ENCODE measurements at regions not wholly inside any gene's neighbourhood (a gene's known extent, or its start where the extent isn't known, plus 50 kb on each side); places are given as distances from the start of the nearest gene placed in this dataset.
"Not testable (repeated sequence)": the region's sequence is repeated elsewhere in the genome, so short reads cannot be mapped to it uniquely, and the experiment has no call there.

GRCh38 chr6:86016077-86016476 is 373.4 kb upstream of the SYNCRIP start:
- Histone ChIP-seq H3K4me1 (ENCODE audit: control insufficient read depth in 1 of 2, low read depth in 2 of 2) (no peaks in the 10 kb centered on the region), H3K9me3 (no peaks in the 10 kb centered on the region), H3K27ac (no peak overlapping the region), H3K27me3 (replicated peaks; ENCODE audit: insufficient read depth) (no peaks in the 10 kb centered on the region), H3K4me3 (no peak overlapping the region), H3K36me3 (no peaks in the 10 kb centered on the region)
- ATAC-seq (ENCODE audit: insufficient number of reproducible peaks, low FRiP score, low read depth) (no peak), DNase-seq (ENCODE audit: low spot score) (no peak)
- no peak for TF ChIP-seq CTCF (IDR thresholded peaks at IDR 0.05)

GRCh38 chr6:86012991-86013390 is 370.3 kb upstream of the SYNCRIP start:
- not testable (repeated sequence) for ATAC-seq (ENCODE audit: insufficient number of reproducible peaks, low FRiP score, low read depth); H3K9me3 ChIP-seq; H3K4me3 ChIP-seq; H3K4me1 ChIP-seq (ENCODE audit: control insufficient read depth in 1 of 2, low read depth in 2 of 2); H3K36me3 ChIP-seq; DNase-seq (ENCODE audit: low spot score); H3K27ac ChIP-seq; H3K27me3 ChIP-seq (replicated peaks; ENCODE audit: insufficient read depth)

- no peaks in the 10 kb centered on the region for H3K4me1 ChIP-seq (ENCODE audit: control insufficient read depth in 1 of 2, low read depth in 2 of 2)
- no peak overlapping the region for H3K27ac ChIP-seq
- ATAC-seq (ENCODE audit: insufficient number of reproducible peaks, low FRiP score, low read depth) (no peak), DNase-seq (ENCODE audit: low spot score) (no peak)
- TF ChIP-seq CTCF (IDR thresholded peaks at IDR 0.05) = no peak
- H3K4me3 ChIP-seq = no peak overlapping the region
- H3K27me3 ChIP-seq (replicated peaks; ENCODE audit: insufficient read depth) = no peaks in the 10 kb centered on the region
- no peaks in the 10 kb centered on the region for H3K9me3 ChIP-seq
- no peaks in the 10 kb centered on the region for H3K36me3 ChIP-seq
These were observed 368.5 kb upstream of the SYNCRIP start for GRCh38 chr6:86010915-86011786.

GRCh38 chr6:85997206-85997605 is 354.5 kb upstream of the SYNCRIP start:
- no peak for DNase-seq (ENCODE audit: low spot score)
- H3K27ac ChIP-seq = no peak overlapping the region
- H3K27me3 ChIP-seq (replicated peaks; ENCODE audit: insufficient read depth) = no peaks in the 10 kb centered on the region
- H3K9me3 ChIP-seq = no peaks in the 10 kb centered on the region
- TF ChIP-seq CTCF (IDR thresholded peaks at IDR 0.05) = no peak
- no peaks in the 10 kb centered on the region for H3K36me3 ChIP-seq
- no peak overlapping the region for H3K4me3 ChIP-seq
- H3K4me1 ChIP-seq (ENCODE audit: control insufficient read depth in 1 of 2, low read depth in 2 of 2) = no peaks in the 10 kb centered on the region
- no peak for ATAC-seq (ENCODE audit: insufficient number of reproducible peaks, low FRiP score, low read depth)

GRCh38 chr6:85996034-85996375 is 353.3 kb upstream of the SYNCRIP start:
- H3K27ac ChIP-seq = no peak overlapping the region
- no peaks in the 10 kb centered on the region for H3K9me3 ChIP-seq
- no peaks in the 10 kb centered on the region for H3K4me1 ChIP-seq (ENCODE audit: control insufficient read depth in 1 of 2, low read depth in 2 of 2)
- ATAC-seq (ENCODE audit: insufficient number of reproducible peaks, low FRiP score, low read depth) = no peak
- H3K27me3 ChIP-seq (replicated peaks; ENCODE audit: insufficient read depth) = no peaks in the 10 kb centered on the region
- no peak for TF ChIP-seq CTCF (IDR thresholded peaks at IDR 0.05)
- no peak overlapping the region for H3K4me3 ChIP-seq
- DNase-seq (ENCODE audit: low spot score) = no peak
- no peaks in the 10 kb centered on the region for H3K36me3 ChIP-seq

Measured in thoracic aorta (tissue), 2 donors.